ENCODE measurements at regions not wholly inside any gene's neighbourhood (a gene's known extent, or its start where the extent isn't known, plus 50 kb on each side); places are given as distances from the start of the nearest gene placed in this dataset.
A peak's percentile ranks its signal among the peaks of the same experiment; 100 is the strongest.

DNA sequence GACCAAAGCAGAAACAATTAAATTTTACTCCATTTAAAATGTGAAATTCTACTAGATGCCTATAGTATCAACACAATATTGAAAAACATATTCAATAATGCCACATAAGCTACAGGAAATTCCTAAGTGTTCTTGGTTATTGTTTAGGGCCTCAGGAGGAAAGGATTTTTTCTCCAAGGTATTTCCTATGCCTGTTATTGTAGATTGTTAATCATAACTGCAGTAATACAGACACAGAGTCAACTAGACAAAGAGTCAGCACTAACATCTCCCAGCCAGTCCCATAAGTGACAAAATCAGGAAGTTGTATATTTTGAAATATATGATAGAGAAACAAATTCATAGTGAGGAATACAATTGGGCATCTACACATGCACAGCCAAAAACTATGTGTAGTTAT lies 782.7 kb upstream of the KIF2B start:
- no peaks in the 10 kb centered on the region for H3K36me3 ChIP-seq (ENCODE audit: control insufficient read depth, insufficient read depth, low read length)
- TF ChIP-seq CTCF (IDR thresholded peaks at IDR 0.05; ENCODE audit: insufficient read depth in 1 of 2, low read depth in 1 of 2, low read length in 1 of 2, severe bottlenecking in 1 of 2, unreplicated experiment in 1 of 2): no peak
- no peaks in the 10 kb centered on the region for H3K4me1 ChIP-seq
- Mint-ChIP-seq H3K36me3 (ENCODE audit: insufficient read depth, unreplicated experiment) (no peaks in the 10 kb centered on the region), H3K27ac (ENCODE audit: unreplicated experiment) (no peak overlapping the region), H3K9me3 (ENCODE audit: unreplicated experiment) (peaks cover 15% of the 10 kb centered on the region), H3K27me3 (ENCODE audit: insufficient read depth, unreplicated experiment) (no peaks in the 10 kb centered on the region), H3K4me1 (ENCODE audit: low read depth, unreplicated experiment) (no peaks in the 10 kb centered on the region), H3K4me3 (ENCODE audit: unreplicated experiment) (no peak overlapping the region)
- no peaks in the 10 kb centered on the region for H3K27me3 ChIP-seq (replicated peaks; ENCODE audit: control insufficient read depth, insufficient read depth, low read length)
- H3K4me3 ChIP-seq (ENCODE audit: low read depth, low read length): no peak overlapping the region
- BruUV-seq (replicated peaks): no TSS peak
- ChIA-PET CTCF (no interaction called here), POLR2A (no interaction called here)
- intact Hi-C loops (cut with micrococcal nuclease; ENCODE audit: unreplicated experiment): no loop called here
- no peaks in the 10 kb centered on the region for H3K9me3 ChIP-seq
- no peak for DNase-seq

GRCh38 chr17:53033297-53033696 lies 789.4 kb upstream of the KIF2B start:
- TF ChIP-seq CTCF (IDR thresholded peaks at IDR 0.05; ENCODE audit: insufficient read depth in 1 of 2, low read depth in 1 of 2, low read length in 1 of 2, severe bottlenecking in 1 of 2, unreplicated experiment in 1 of 2): no peak
- H3K4me3 Mint-ChIP-seq (ENCODE audit: unreplicated experiment): no peak overlapping the region
- Histone ChIP-seq H3K4me1 (peaks cover 5% of the 10 kb centered on the region; the same call in 1 of the 2 replicates), H3K27me3 (replicated peaks; ENCODE audit: control insufficient read depth, insufficient read depth, low read length) (no peaks in the 10 kb centered on the region), H3K36me3 (ENCODE audit: control insufficient read depth, insufficient read depth, low read length) (no peaks in the 10 kb centered on the region), H3K4me3 (ENCODE audit: low read depth, low read length) (no peak overlapping the region), H3K9me3 (no peaks in the 10 kb centered on the region)
- ChIA-PET CTCF (interaction anchor here (1.6 kb wide), 1 partner anchor 117 kb away, joined by 8 read pairs; no protein-coding TSS in a partner anchor), POLR2A (interaction anchor here (0.6 kb wide), 1 partner anchor 1744 kb away, joined by 3 read pairs; no protein-coding TSS in a partner anchor)
- H3K4me1 Mint-ChIP-seq (ENCODE audit: low read depth, unreplicated experiment): peaks cover 8% of the 10 kb centered on the region
- intact Hi-C loops (cut with micrococcal nuclease; ENCODE audit: unreplicated experiment): loop anchor here (1.0 to 2.0 kb wide), 4 partner anchors 117 to 1394 kb away; no protein-coding TSS in a partner anchor
- no peaks in the 10 kb centered on the region for H3K27me3 Mint-ChIP-seq (ENCODE audit: insufficient read depth, unreplicated experiment)
- no peaks in the 10 kb centered on the region for H3K9me3 Mint-ChIP-seq (ENCODE audit: unreplicated experiment)
- DNase-seq: no peak
- H3K36me3 Mint-ChIP-seq (ENCODE audit: insufficient read depth, unreplicated experiment): no peaks in the 10 kb centered on the region
- no TSS peak for BruUV-seq (replicated peaks)
- no peak overlapping the region for H3K27ac Mint-ChIP-seq (ENCODE audit: unreplicated experiment)

GRCh38 chr17:53032861-53033271 lies 789.9 kb upstream of the KIF2B start:
- TF ChIP-seq CTCF (IDR thresholded peaks at IDR 0.05; ENCODE audit: insufficient read depth in 1 of 2, low read depth in 1 of 2, low read length in 1 of 2, severe bottlenecking in 1 of 2, unreplicated experiment in 1 of 2): peak; percentile 75 to 82
- BruUV-seq (replicated peaks): no TSS peak
- intact Hi-C loops (cut with micrococcal nuclease; ENCODE audit: unreplicated experiment): loop anchor here (1.0 to 2.0 kb wide), 7 partner anchors 117 to 1394 kb away; no protein-coding TSS in a partner anchor
- peaks cover 5% of the 10 kb centered on the region; the same call in 1 of the 2 replicates for H3K4me1 ChIP-seq
- H3K4me3 ChIP-seq (ENCODE audit: low read depth, low read length): no peak overlapping the region
- no peaks in the 10 kb centered on the region for H3K9me3 ChIP-seq
- Mint-ChIP-seq H3K27ac (ENCODE audit: unreplicated experiment) (no peak overlapping the region), H3K36me3 (ENCODE audit: insufficient read depth, unreplicated experiment) (no peaks in the 10 kb centered on the region), H3K9me3 (ENCODE audit: unreplicated experiment) (no peaks in the 10 kb centered on the region), H3K4me3 (ENCODE audit: unreplicated experiment) (no peak overlapping the region), H3K27me3 (ENCODE audit: insufficient read depth, unreplicated experiment) (no peaks in the 10 kb centered on the region), H3K4me1 (ENCODE audit: low read depth, unreplicated experiment) (peaks cover 8% of the 10 kb centered on the region)
- POLR2A ChIA-PET: interaction anchor here (0.6 kb wide), 1 partner anchor 1745 kb away, joined by 3 read pairs; no protein-coding TSS in a partner anchor
- CTCF ChIA-PET: interaction anchor here (1.1 to 1.6 kb wide), 2 partner anchors 117 to 1856 kb away, joined by 3 to 8 read pairs; no protein-coding TSS in a partner anchor
- no peaks in the 10 kb centered on the region for H3K27me3 ChIP-seq (replicated peaks; ENCODE audit: control insufficient read depth, insufficient read depth, low read length)
- peak; percentile 75 to 80 for DNase-seq
- no peaks in the 10 kb centered on the region for H3K36me3 ChIP-seq (ENCODE audit: control insufficient read depth, insufficient read depth, low read length)

Measured in Caco-2 (cell line).